PFSK-1 (cell line): ENCODE measurements at regions not wholly inside any gene's neighbourhood (a gene's known extent, or its start where the extent isn't known, plus 50 kb on each side); places are given as distances from the start of the nearest gene placed in this dataset.

Experiments
- POLR2AphosphoS5 ChIP-seq: IDR thresholded peaks from 2 replicates; pipeline ENCODE4 v1.6.1; 2012; ENCODE audit warnings: low read depth, mild to moderate bottlenecking, control low read depth, low read length, moderate library complexity
- SIN3A ChIP-seq: IDR thresholded peaks from 2 replicates; pipeline ENCODE4 v1.6.1; 2012; ENCODE audit warnings: mild to moderate bottlenecking, low read length, moderate library complexity, borderline replicate concordance; ENCODE audit not compliant: insufficient read depth

- TF ChIP-seq POLR2AphosphoS5 = no peak
- no peak for TF ChIP-seq SIN3A
Observed at GRCh38 chr6:154606860-154607259, 96.4 kb upstream of the CNKSR3 start.
